ENCODE measurements at regions not wholly inside any gene's neighbourhood (a gene's known extent, or its start where the extent isn't known, plus 50 kb on each side); places are given as distances from the start of the nearest gene placed in this dataset.

- peak overlapping the region in 1 of 21 experiments; percentile 44 for H3K27ac ChIP-seq
- no peak overlapping the region for H3K4me3 ChIP-seq
Observed at GRCh38 chr9:135022191-135022870, 65.1 kb upstream of the OLFM1 start.

DNA sequence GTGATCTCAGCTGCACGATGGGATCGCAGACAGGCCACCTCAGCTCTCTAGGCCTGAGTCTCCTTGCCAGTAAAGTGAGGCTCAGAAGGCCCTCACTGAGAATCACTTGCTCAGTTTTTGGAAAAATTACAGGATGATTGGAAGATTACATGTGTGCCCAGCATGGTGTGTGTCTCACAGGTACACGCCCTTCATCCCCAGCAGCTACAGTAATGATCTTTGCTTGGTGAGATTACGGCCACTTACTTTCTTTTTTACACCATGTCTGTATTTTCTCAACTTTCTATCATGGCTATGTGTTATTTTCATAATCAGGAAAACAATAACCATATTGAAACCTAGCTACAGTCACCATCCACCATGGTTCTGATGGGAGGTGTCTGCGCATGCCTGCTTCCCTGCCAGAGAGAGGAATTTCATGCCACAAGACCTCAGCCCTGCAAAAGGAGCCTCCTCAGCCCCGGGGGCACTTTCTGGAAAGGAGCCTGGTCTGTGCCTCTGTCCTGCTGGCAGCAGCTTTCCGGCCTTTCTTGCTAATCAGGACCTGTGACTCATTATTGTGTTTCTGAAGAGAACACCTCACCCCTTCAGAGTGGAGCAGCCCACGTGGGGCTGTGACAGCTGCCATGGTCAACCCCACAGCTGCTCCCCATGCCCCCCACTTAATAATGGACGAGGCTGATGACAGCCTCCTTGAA is 64.2 kb upstream of the OLFM1 start:
- peak overlapping the region in 2 of 21 experiments; percentile 9 to 44 for H3K27ac ChIP-seq
- H3K4me3 ChIP-seq: no peak overlapping the region

- H3K4me3 ChIP-seq: no peak overlapping the region
- peak overlapping the region in 1 of 21 experiments; percentile 9 for H3K27ac ChIP-seq
Observed at GRCh38 chr9:135023786-135024405, 63.6 kb upstream of the OLFM1 start.

GRCh38 chr9:135029463-135029862 is 58.0 kb upstream of the OLFM1 start:
- H3K27ac ChIP-seq: no peak overlapping the region
- no peak overlapping the region for H3K4me3 ChIP-seq

GRCh38 chr9:135029871-135030565 is 57.5 kb upstream of the OLFM1 start:
- Histone ChIP-seq H3K27ac (no peak overlapping the region), H3K4me3 (no peak overlapping the region)

GRCh38 chr9:135030566-135031226 is 56.8 kb upstream of the OLFM1 start:
- Histone ChIP-seq H3K27ac (no peak overlapping the region), H3K4me3 (no peak overlapping the region)

DNA sequence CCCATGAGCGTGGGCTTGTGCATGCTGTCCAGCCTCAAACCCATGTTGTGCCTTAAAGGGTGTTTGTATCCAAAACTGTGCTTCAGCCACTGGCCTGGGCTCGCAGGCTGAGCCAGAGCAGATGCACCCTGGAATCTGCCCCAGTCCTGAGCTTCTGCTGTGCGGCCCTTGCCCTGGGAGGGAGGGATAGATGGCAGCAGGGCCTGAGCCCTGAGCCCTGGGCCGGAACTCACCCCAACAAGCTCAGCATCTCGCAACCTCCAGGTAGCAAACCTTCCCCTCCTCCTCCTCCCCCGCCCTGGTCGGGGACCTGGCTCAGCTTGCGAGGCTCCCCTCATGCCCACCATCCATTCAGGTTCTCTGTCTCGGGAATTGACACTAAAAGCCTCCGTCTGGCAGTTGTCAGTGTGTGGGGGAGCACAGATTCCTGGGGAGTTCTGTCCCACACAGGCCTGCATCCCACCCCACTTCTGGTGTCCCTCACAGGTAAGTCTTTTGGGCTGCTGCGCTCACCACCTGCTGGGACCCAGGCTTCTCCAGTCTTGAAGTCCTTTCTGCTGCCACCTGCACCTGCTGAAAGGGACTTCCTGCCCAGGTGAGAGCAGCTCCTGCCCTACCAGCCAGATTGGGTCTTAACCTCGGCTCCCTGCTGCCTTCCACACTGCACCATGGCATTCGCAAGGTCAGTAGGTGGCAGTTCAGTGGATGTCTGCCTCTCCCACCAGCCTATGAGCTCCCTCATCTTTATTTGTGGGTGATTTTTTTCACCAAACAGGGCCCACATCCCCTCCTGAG is 55.2 kb upstream of the OLFM1 start:
- Histone ChIP-seq H3K4me3 (no peak overlapping the region), H3K27ac (no peak overlapping the region)

DNA sequence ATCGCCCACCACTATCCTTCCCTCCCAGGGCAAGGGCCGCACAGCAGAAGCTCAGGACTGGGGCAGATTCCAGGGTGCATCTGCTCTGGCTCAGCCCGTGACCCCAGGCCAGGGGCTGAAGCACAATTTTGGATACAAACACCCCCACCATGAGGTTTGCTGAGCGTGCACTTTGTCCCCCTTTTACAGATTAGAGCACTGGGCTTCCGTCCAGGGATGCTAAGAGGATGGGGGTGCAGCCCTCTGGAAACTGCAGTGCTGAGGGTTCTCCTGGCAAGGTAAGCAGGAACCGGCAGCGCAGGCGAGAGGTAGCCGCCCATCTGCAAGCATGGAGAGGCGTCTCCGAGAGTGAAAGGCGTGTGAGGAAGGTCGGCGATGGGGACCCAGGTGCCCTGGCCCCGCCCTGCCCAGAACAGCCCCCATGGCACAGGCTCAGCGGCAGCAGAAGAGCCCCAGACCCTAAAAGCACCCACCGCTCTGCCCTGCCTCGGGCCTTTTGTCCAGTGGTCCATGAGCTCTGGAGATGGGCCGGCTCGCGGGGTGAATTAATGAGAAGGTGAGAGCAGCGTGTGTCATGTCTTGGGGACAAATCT is 54.5 kb upstream of the OLFM1 start:
- Histone ChIP-seq H3K27ac (no peak overlapping the region), H3K4me3 (no peak overlapping the region)

- H3K27ac ChIP-seq: no peak overlapping the region
- H3K4me3 ChIP-seq: no peak overlapping the region
Observed at GRCh38 chr9:135033487-135033886, 54.0 kb upstream of the OLFM1 start.

GRCh38 chr9:135034106-135034505 is 53.4 kb upstream of the OLFM1 start:
- H3K27ac ChIP-seq: no peak overlapping the region

GRCh38 chr9:135035781-135036760 is 51.4 kb upstream of the OLFM1 start:
- Histone ChIP-seq H3K4me3 (no peak overlapping the region), H3K27ac (no peak overlapping the region)

More at GRCh38 chr9:135034106-135034505, 53.4 kb upstream of the OLFM1 start:
- H3K4me3 ChIP-seq: no peak overlapping the region

GRCh38 chr9:135036861-135037465 is 50.5 kb upstream of the OLFM1 start:
- no peak overlapping the region for H3K27ac ChIP-seq
- no peak overlapping the region for H3K4me3 ChIP-seq

DNA sequence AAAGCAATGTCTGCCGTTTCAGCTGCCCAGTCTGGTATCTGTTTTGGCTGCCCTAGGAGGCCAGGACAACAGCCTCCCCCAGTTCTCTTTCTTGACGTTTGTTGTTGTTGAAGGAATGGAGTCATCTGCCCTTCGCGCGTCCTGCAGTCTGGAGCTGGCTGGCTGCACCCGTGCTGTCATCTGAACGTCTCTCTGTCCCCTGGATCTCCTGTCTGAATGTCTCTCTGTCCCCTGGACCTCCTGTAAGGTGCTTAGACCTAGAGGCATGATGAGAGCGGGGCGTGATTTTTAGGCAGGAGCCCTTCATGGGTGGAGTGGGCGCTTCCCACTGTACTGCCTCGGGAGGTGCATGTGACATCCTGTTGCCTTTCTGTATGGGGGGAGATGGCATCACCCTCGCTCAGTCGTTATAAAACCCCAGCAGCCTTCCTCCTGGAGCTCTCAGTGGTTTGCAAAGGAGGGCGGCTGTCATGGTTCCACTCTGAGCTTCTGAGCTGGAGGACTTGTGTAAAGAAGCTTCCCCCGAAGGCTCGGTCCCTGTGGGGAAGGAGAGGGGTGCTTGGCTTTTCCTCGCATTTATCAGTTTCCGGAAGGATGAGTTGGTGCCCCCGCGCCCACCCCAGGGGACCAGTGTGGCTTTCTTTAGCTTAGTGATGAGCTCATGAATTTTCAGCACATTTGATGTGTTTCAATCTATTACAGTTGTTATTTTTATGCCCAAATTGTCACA is 49.8 kb upstream of the OLFM1 start:
- no peak overlapping the region for H3K27ac ChIP-seq

More for the DNA sequence above, 49.8 kb upstream of the OLFM1 start:
- H3K4me3 ChIP-seq: no peak overlapping the region
